WTC11 (cell line): ENCODE measurements at regions not wholly inside any gene's neighbourhood (a gene's known extent, or its start where the extent isn't known, plus 50 kb on each side); places are given as distances from the start of the nearest gene placed in this dataset.

Experiments used
- ATAC-seq: fragments of 200-7000 bp; cut with Tn5 transposase; 2 replicates; pipeline ENCODE4 v1.10.0; 2021; ENCODE audit warnings: mild to moderate bottlenecking, moderate library complexity
- CTCF ChIA-PET: fragments of 300-600 bp; sonication (Branson Sonifier 250); formaldehyde crosslinking; loops from one replicate; lab custom pipeline; 2021; ENCODE audit warnings: antibody characterized with exemption; lab: Charles Lee
- POLR2A ChIA-PET: fragments of 350-600 bp; sonication (Branson Sonifier 250); formaldehyde crosslinking; loops from one replicate; lab custom pipeline; 2021; ENCODE audit warnings: antibody characterized with exemption; lab: Charles Lee
- DNase-seq: peaks from one replicate; pipeline ENCODE4 v3.0.0; 2021; ENCODE audit warnings: low spot score
- H3K27ac Mint-ChIP-seq: 2 replicates; pipeline ENCODE4 v1.8.0; 2021; ENCODE audit warnings: mixed read lengths
- H3K27me3 Mint-ChIP-seq: 2 replicates; pipeline ENCODE4 v1.8.0; 2021; ENCODE audit warnings: low read depth, mild to moderate bottlenecking, moderate library complexity, mixed read lengths
- H3K36me3 Mint-ChIP-seq: 2 replicates; pipeline ENCODE4 v1.8.0; 2021; ENCODE audit warnings: mixed read lengths
- H3K4me1 Mint-ChIP-seq: 2 replicates; pipeline ENCODE4 v1.8.0; 2022; ENCODE audit warnings: mixed read lengths
- H3K4me3 Mint-ChIP-seq: 2 replicates; pipeline ENCODE4 v1.8.0; 2021; ENCODE audit warnings: mild to moderate bottlenecking, moderate library complexity, mixed read lengths
- H3K9me3 Mint-ChIP-seq: 2 replicates; pipeline ENCODE4 v1.8.0; 2021; ENCODE audit warnings: mixed read lengths
- ATF1 ChIP-seq: sonication (generic); formaldehyde crosslinking; IDR thresholded peaks from 2 replicates; pipeline ENCODE4 v1.8.1; 2023; ENCODE audit warnings: mild to moderate bottlenecking, moderate library complexity, missing genetic modification reagents
- IRF2 ChIP-seq: sonication (generic); formaldehyde crosslinking; IDR thresholded peaks from 2 replicates; pipeline ENCODE4 v1.8.0; 2022; ENCODE audit warnings: low read depth, missing genetic modification reagents, borderline replicate concordance
- NFE2L1 ChIP-seq: sonication (generic); formaldehyde crosslinking; IDR thresholded peaks from 2 replicates; pipeline ENCODE4 v1.8.1; 2023; ENCODE audit warnings: missing genetic modification reagents
- NR1H2 ChIP-seq: sonication (generic); formaldehyde crosslinking; IDR thresholded peaks from 2 replicates; pipeline ENCODE4 v1.9.0; 2021; ENCODE audit warnings: mild to moderate bottlenecking, moderate library complexity, missing genetic modification reagents
- NR2C2 ChIP-seq: sonication (generic); formaldehyde crosslinking; IDR thresholded peaks from 2 replicates; pipeline ENCODE4 v1.8.0; 2022; ENCODE audit warnings: mild to moderate bottlenecking, missing genetic modification reagents
- NR3C1 ChIP-seq: sonication (generic); formaldehyde crosslinking; conservative IDR thresholded peaks from 2 replicates; pipeline ENCODE4 v1.8.1; 2023; ENCODE audit warnings: low read depth, mild to moderate bottlenecking, missing genetic modification reagents
- RELA ChIP-seq: sonication (generic); formaldehyde crosslinking; IDR thresholded peaks from 2 replicates; pipeline ENCODE4 v1.8.1; 2022; ENCODE audit warnings: missing genetic modification reagents, mild to moderate bottlenecking, borderline replicate concordance
- SMAD4 ChIP-seq: sonication (generic); formaldehyde crosslinking; IDR thresholded peaks from 2 replicates; pipeline ENCODE4 v1.8.0; 2022; ENCODE audit warnings: mild to moderate bottlenecking, missing genetic modification reagents
- SP1 ChIP-seq: sonication (generic); formaldehyde crosslinking; conservative IDR thresholded peaks from 2 replicates; pipeline ENCODE4 v1.8.1; 2022; ENCODE audit warnings: missing genetic modification reagents
- TCF7 ChIP-seq: sonication (generic); formaldehyde crosslinking; IDR thresholded peaks from 2 replicates; pipeline ENCODE4 v1.8.0; 2022; ENCODE audit warnings: mild to moderate bottlenecking, low read depth, missing genetic modification reagents, moderate library complexity
- TEAD4 ChIP-seq: sonication (generic); formaldehyde crosslinking; IDR thresholded peaks from 2 replicates; pipeline ENCODE4 v1.8.0; 2022; ENCODE audit warnings: mild to moderate bottlenecking, missing genetic modification reagents
- ZBTB21 ChIP-seq: sonication (generic); formaldehyde crosslinking; IDR thresholded peaks from 2 replicates; pipeline ENCODE4 v1.8.1; 2023; ENCODE audit warnings: mild to moderate bottlenecking, missing genetic modification reagents, borderline replicate concordance
- ZNF232 ChIP-seq: sonication (generic); formaldehyde crosslinking; IDR thresholded peaks from 2 replicates; pipeline ENCODE4 v1.8.0; 2022; ENCODE audit warnings: mild to moderate bottlenecking, missing genetic modification reagents
- ZNF317 ChIP-seq: sonication (generic); formaldehyde crosslinking; IDR thresholded peaks from 2 replicates; pipeline ENCODE4 v1.8.1; 2023; ENCODE audit warnings: low read depth, mild to moderate bottlenecking, moderate library complexity, missing genetic modification reagents, borderline replicate concordance
- ZNF671 ChIP-seq: fragments of 250-450 bp; sonication (Bioruptor Pico); IDR thresholded peaks from 2 replicates; pipeline ENCODE4 v1.8.0; 2021; ENCODE audit warnings: mild to moderate bottlenecking
- TF ChIP-seq, protein P1 (sequence below): fragments of 250-450 bp; sonication (Bioruptor Pico); conservative IDR thresholded peaks from 2 replicates; pipeline ENCODE4 v1.9.0; 2021; ENCODE audit warnings: mild to moderate bottlenecking
- TF ChIP-seq, protein P2 (sequence below): sonication (generic); formaldehyde crosslinking; conservative IDR thresholded peaks from 2 replicates; pipeline ENCODE4 v1.8.1; 2023; ENCODE audit warnings: mild to moderate bottlenecking, low read depth, missing genetic modification reagents, moderate library complexity
- TF ChIP-seq, protein P3 (sequence below): sonication (generic); formaldehyde crosslinking; IDR thresholded peaks from 2 replicates; pipeline ENCODE4 v1.8.0; 2022; ENCODE audit warnings: missing genetic modification reagents
- TF ChIP-seq, protein P4 (sequence below): sonication (generic); formaldehyde crosslinking; conservative IDR thresholded peaks from 2 replicates; pipeline ENCODE4 v1.8.1; 2022; ENCODE audit warnings: mild to moderate bottlenecking, missing genetic modification reagents

DNA sequence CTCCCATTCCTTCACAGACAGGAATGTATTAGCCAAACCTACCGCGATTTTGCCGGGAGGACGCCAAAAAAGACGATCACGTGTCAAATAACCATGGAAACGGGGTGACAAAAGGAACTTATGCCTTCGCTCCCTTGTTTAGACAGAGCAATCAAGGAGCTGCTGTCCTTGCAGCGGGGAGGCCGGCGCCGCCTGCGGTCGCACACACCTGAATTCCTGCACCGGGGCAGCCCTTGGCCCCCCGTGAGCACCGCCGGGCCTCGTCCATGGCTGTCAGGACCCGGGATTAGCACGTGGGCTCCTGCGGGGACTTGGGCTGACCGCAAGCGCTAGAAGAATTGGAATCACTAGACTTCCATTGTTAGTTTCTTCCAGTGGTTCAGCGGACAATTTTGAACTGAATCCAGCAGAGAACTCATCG lies 193.1 kb downstream of the SHQ1 start (continued):
- TF ChIP-seq, protein P1, sequence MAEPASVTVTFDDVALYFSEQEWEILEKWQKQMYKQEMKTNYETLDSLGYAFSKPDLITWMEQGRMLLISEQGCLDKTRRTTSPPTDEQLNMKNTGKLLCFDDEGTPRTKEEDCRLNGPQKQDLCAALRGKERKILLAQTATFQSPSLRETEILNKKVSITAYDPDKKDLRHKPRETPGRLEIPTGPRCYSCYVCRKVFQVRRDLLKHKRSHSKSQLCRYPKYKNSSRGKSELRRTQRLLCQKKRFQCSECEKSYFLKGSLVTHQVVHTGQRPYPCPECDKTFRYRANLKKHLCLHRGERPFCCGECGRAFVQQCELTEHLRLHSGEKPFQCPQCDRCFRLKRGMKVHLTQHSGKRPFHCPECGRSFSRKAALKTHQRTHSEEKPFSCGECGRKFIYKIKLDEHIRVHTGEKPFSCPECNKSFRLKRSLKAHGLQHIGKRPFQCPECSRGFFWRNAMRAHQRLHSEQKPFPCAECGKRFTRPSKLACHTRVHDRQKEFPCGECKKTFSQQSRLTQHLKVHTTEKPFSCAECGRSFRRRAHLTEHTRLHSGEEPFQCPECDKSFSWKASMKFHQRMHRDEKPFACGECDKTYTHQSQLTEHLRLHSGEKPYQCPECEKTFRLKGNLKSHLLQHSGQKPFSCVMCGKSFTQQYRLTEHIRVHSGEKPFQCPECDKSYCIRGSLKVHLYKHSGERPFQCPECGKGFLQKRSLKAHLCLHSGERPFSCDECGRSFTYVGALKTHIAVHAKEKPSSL (CRISPR knock-in tag), result no peak
- no peak for TF ChIP-seq NR2C2 (CRISPR knock-in tag)
- TF ChIP-seq, protein P2, sequence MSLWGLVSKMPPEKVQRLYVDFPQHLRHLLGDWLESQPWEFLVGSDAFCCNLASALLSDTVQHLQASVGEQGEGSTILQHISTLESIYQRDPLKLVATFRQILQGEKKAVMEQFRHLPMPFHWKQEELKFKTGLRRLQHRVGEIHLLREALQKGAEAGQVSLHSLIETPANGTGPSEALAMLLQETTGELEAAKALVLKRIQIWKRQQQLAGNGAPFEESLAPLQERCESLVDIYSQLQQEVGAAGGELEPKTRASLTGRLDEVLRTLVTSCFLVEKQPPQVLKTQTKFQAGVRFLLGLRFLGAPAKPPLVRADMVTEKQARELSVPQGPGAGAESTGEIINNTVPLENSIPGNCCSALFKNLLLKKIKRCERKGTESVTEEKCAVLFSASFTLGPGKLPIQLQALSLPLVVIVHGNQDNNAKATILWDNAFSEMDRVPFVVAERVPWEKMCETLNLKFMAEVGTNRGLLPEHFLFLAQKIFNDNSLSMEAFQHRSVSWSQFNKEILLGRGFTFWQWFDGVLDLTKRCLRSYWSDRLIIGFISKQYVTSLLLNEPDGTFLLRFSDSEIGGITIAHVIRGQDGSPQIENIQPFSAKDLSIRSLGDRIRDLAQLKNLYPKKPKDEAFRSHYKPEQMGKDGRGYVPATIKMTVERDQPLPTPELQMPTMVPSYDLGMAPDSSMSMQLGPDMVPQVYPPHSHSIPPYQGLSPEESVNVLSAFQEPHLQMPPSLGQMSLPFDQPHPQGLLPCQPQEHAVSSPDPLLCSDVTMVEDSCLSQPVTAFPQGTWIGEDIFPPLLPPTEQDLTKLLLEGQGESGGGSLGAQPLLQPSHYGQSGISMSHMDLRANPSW (CRISPR knock-in tag), result no peak

DNA sequence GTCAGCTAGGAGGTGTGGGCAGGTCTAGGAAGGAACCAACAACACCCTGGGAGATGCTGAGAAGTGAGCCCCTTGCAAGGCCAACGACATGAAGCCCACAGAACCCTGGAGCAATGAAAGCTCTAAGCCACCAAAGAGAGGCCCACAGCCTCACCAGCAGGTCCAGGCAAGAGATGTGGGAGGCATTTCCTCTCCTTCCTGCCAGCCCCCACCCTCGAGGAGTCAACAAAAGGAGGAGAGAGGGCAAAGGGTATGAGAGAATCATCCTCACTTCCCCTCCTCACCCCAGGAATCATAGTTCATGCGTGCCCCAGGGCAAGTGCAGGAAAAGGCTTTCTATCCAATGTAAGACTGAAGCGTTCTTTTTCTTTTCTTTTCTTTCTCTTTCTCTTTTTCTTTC lies 195.8 kb downstream of the SHQ1 start:
- Mint-ChIP-seq H3K27ac (no peak overlapping the region), H3K4me1 (peaks cover 11% of the 10 kb centered on the region), H3K4me3 (no peak overlapping the region), H3K9me3 (peaks cover 12% of the 10 kb centered on the region), H3K36me3 (no peaks in the 10 kb centered on the region; the same call in 1 of the 2 replicates), H3K27me3 (no peaks in the 10 kb centered on the region; the same call in 1 of the 2 replicates)
- ATAC-seq, result no peak
- CTCF ChIA-PET, result interaction anchor here (1.7 kb wide), 1 partner anchor 170 kb away, joined by 4 read pairs; no protein-coding TSS in a partner anchor
- POLR2A ChIA-PET, result no interaction called here
- DNase-seq, result no peak
- TF ChIP-seq RELA (no peak), TEAD4 (CRISPR knock-in tag) (no peak), ATF1 (CRISPR knock-in tag) (no peak), NR3C1 (no peak), SP1 (CRISPR knock-in tag) (no peak), ZBTB21 (CRISPR knock-in tag) (no peak), IRF2 (no peak), ZNF317 (CRISPR knock-in tag) (no peak), NR1H2 (CRISPR knock-in tag) (no peak), TCF7 (CRISPR knock-in tag) (no peak), ZNF232 (CRISPR knock-in tag) (no peak), ZNF671 (CRISPR knock-in tag) (no peak), SMAD4 (no peak), NFE2L1 (CRISPR knock-in tag) (no peak)
- TF ChIP-seq, protein P3, sequence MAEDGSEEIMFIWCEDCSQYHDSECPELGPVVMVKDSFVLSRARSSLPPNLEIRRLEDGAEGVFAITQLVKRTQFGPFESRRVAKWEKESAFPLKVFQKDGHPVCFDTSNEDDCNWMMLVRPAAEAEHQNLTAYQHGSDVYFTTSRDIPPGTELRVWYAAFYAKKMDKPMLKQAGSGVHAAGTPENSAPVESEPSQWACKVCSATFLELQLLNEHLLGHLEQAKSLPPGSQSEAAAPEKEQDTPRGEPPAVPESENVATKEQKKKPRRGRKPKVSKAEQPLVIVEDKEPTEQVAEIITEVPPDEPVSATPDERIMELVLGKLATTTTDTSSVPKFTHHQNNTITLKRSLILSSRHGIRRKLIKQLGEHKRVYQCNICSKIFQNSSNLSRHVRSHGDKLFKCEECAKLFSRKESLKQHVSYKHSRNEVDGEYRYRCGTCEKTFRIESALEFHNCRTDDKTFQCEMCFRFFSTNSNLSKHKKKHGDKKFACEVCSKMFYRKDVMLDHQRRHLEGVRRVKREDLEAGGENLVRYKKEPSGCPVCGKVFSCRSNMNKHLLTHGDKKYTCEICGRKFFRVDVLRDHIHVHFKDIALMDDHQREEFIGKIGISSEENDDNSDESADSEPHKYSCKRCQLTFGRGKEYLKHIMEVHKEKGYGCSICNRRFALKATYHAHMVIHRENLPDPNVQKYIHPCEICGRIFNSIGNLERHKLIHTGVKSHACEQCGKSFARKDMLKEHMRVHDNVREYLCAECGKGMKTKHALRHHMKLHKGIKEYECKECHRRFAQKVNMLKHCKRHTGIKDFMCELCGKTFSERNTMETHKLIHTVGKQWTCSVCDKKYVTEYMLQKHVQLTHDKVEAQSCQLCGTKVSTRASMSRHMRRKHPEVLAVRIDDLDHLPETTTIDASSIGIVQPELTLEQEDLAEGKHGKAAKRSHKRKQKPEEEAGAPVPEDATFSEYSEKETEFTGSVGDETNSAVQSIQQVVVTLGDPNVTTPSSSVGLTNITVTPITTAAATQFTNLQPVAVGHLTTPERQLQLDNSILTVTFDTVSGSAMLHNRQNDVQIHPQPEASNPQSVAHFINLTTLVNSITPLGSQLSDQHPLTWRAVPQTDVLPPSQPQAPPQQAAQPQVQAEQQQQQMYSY (CRISPR knock-in tag), result no peak
- TF ChIP-seq, protein P4, sequence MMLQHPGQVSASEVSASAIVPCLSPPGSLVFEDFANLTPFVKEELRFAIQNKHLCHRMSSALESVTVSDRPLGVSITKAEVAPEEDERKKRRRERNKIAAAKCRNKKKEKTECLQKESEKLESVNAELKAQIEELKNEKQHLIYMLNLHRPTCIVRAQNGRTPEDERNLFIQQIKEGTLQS (CRISPR knock-in tag), result no peak
